H1 (cell line): ENCODE measurements at regions not wholly inside any gene's neighbourhood (a gene's known extent, or its start where the extent isn't known, plus 50 kb on each side); places are given as distances from the start of the nearest gene placed in this dataset.

Source experiments
- CTCF ChIA-PET: fragments of 300-600 bp; sonication (Branson Sonifier 250); formaldehyde crosslinking; loops from one replicate; lab custom pipeline; 2021; ENCODE audit not compliant: partially characterized antibody; lab: Charles Lee
- POLR2A ChIA-PET: fragments of 300-600 bp; sonication (Branson Sonifier 250); formaldehyde crosslinking; loops from one replicate; lab custom pipeline; 2021; ENCODE audit warnings: inconsistent platforms; ENCODE audit not compliant: partially characterized antibody; lab: Charles Lee
- DNase-seq, 2 experiments: peaks; one replicate each; pipeline versions ENCODE4 v3.0.0 to v3.0.0-alpha.2; 2010 to 2022; ENCODE audit warnings: low spot score in 2 of 2, low read depth in 1 of 2, mixed read lengths in 1 of 2
- FAIRE-seq: peaks from 2 replicates; lab custom pipeline; 2011; peaks lifted over from hg19 to GRCh38; lab: Jason Lieb, UNC
- H2AFZ ChIP-seq: 2 replicates; pipeline ENCODE4 v1.8.1; 2012; ENCODE audit warnings: low read length, inconsistent platforms
- H2AK5ac ChIP-seq: 2 replicates; pipeline ENCODE4 v1.6.1; 2013; ENCODE audit warnings: low read depth, low read length
- H2BK120ac ChIP-seq: replicated peaks from 2 replicates; pipeline ENCODE3; 2013; ENCODE audit warnings: low read depth, low read length, inconsistent platforms
- H2BK12ac ChIP-seq: 2 replicates; pipeline ENCODE4 v1.6.1; 2013; ENCODE audit warnings: low read depth, low read length
- H2BK15ac ChIP-seq: 2 replicates; pipeline ENCODE4 v1.6.1; 2013; ENCODE audit warnings: low read length
- H2BK20ac ChIP-seq: 2 replicates; pipeline ENCODE4 v1.6.1; 2013; ENCODE audit warnings: low read length
- H2BK5ac ChIP-seq: 2 replicates; pipeline ENCODE4 v1.6.1; 2013; ENCODE audit warnings: low read depth, low read length
- H3K14ac ChIP-seq: 2 replicates; pipeline ENCODE4 v1.6.1; 2013; ENCODE audit warnings: inconsistent platforms; ENCODE audit not compliant: insufficient read length
- H3K18ac ChIP-seq: 2 replicates; pipeline ENCODE4 v1.6.1; 2013; ENCODE audit warnings: low read length; ENCODE audit errors: extremely low read depth
- H3K23ac ChIP-seq: 2 replicates; pipeline ENCODE4 v1.6.1; 2013; ENCODE audit warnings: inconsistent platforms; ENCODE audit not compliant: insufficient read length
- H3K23me2 ChIP-seq: 2 replicates; pipeline ENCODE4 v1.6.1; 2013; ENCODE audit warnings: low read depth, low read length
- H3K27ac ChIP-seq: 2 replicates; pipeline ENCODE4 v1.6.1; 2011; ENCODE audit warnings: low read depth, low read length, inconsistent platforms
- H3K27me3 ChIP-seq, 4 experiments: replicated peaks in 1 of 4; 1 replicate in 1 of 4; 2 replicates in 3 of 4; pipeline versions ENCODE4 v1.6.1 to v1.8.1; 2011 to 2013; ENCODE audit warnings: low read length in 3 of 4, mild to moderate bottlenecking in 3 of 4, inconsistent platforms in 2 of 4, mixed read lengths in 2 of 4, moderate library complexity in 1 of 4; ENCODE audit not compliant: control insufficient read depth in 3 of 4, insufficient read depth in 3 of 4; ENCODE audit errors: extremely low read depth in 1 of 4
- H3K36me3 ChIP-seq, 4 experiments: 2 replicates each; pipeline versions ENCODE4 v1.6.1 to v1.8.1; 2011 to 2013; ENCODE audit warnings: mild to moderate bottlenecking in 4 of 4, low read length in 3 of 4, moderate library complexity in 2 of 4, control low read depth in 1 of 4, inconsistent platforms in 1 of 4; ENCODE audit not compliant: insufficient read depth in 4 of 4, control insufficient read depth in 2 of 4
- H3K4ac ChIP-seq: replicated peaks from 2 replicates; pipeline ENCODE3; 2013; ENCODE audit warnings: low read length, low read depth, mixed read lengths, inconsistent platforms; ENCODE audit not compliant: insufficient read length
- H3K4me1 ChIP-seq, 4 experiments: replicated peaks in 1 of 4; 1 replicate in 1 of 4; 2 replicates in 3 of 4; pipeline versions ENCODE4 v1.6.1 to v1.8.1; 2011 to 2013; ENCODE audit warnings: low read length in 3 of 4, inconsistent platforms in 2 of 4, mixed read lengths in 1 of 4; ENCODE audit not compliant: insufficient read depth in 4 of 4, control insufficient read depth in 3 of 4
- H3K4me2 ChIP-seq, 2 experiments: 2 replicates each; pipeline versions ENCODE4 v1.6.1 to v1.8.1; 2011 to 2013; ENCODE audit warnings: low read depth in 2 of 2, low read length in 2 of 2, control low read depth in 1 of 2, inconsistent platforms in 1 of 2, mild to moderate bottlenecking in 1 of 2; ENCODE audit not compliant: insufficient read depth in 1 of 2
- H3K4me3 ChIP-seq, 4 experiments: fragments of 200-600, 300-600 bp in 1 of 4; sonication (generic), shearing (Covaris generic), sonication (Bioruptor Twin) in 1 of 4; 2 replicates each; pipeline versions ENCODE4 v1.5.1 to v1.8.1; 2011 to 2016; ENCODE audit warnings: low read length in 4 of 4, low read depth in 3 of 4, control low read depth in 2 of 4, inconsistent platforms in 2 of 4, mild to moderate bottlenecking in 2 of 4, mixed read lengths in 1 of 4, moderate library complexity in 1 of 4; ENCODE audit not compliant: insufficient read depth in 2 of 4; ENCODE audit errors: extremely low read depth in 1 of 4
- H3K56ac ChIP-seq: replicated peaks from 2 replicates; pipeline ENCODE3; 2013; ENCODE audit warnings: low read depth, mild to moderate bottlenecking, mixed read lengths, low read length, inconsistent platforms; ENCODE audit not compliant: insufficient read length
- H3K79me1 ChIP-seq: 2 replicates; pipeline ENCODE4 v1.6.1; 2013; ENCODE audit warnings: low read depth, low read length, control low read depth
- H3K79me2 ChIP-seq, 2 experiments: 2 replicates each; pipeline versions ENCODE4 v1.6.1 to v1.8.1; 2012 to 2013; ENCODE audit warnings: low read length in 2 of 2, mild to moderate bottlenecking in 2 of 2, inconsistent platforms in 1 of 2; ENCODE audit not compliant: insufficient read depth in 2 of 2, control insufficient read depth in 1 of 2
- H3K9ac ChIP-seq, 4 experiments: replicated peaks in 1 of 4; 1 replicate in 1 of 4; 2 replicates in 3 of 4; pipeline versions ENCODE4 v1.6.1 to v1.8.1; 2011 to 2013; ENCODE audit warnings: low read depth in 3 of 4, low read length in 3 of 4, control low read depth in 2 of 4, mild to moderate bottlenecking in 2 of 4, moderate library complexity in 2 of 4, inconsistent platforms in 1 of 4; ENCODE audit errors: extremely low read depth in 1 of 4
- H3K9me3 ChIP-seq, 2 experiments: 2 replicates each; pipeline versions ENCODE4 v1.6.1 to v1.8.1; 2012 to 2013; ENCODE audit warnings: mild to moderate bottlenecking in 2 of 2, moderate library complexity in 2 of 2, control low read depth in 1 of 2, inconsistent platforms in 1 of 2, low read depth in 1 of 2, low read length in 1 of 2, mixed read lengths in 1 of 2; ENCODE audit not compliant: insufficient read depth in 2 of 2
- H4K20me1 ChIP-seq, 2 experiments: replicated peaks in 1 of 2; 2 replicates each; pipeline versions ENCODE3 to v1.8.1; 2011 to 2013; ENCODE audit warnings: inconsistent platforms in 2 of 2, low read length in 2 of 2, mild to moderate bottlenecking in 1 of 2; ENCODE audit not compliant: insufficient read depth in 2 of 2, control insufficient read depth in 1 of 2
- H4K5ac ChIP-seq: 2 replicates; pipeline ENCODE4 v1.6.1; 2013; ENCODE audit warnings: low read length, low read depth, mixed read lengths, inconsistent platforms; ENCODE audit not compliant: insufficient read length
- H4K8ac ChIP-seq: 2 replicates; pipeline ENCODE4 v1.8.0; 2013; ENCODE audit warnings: mild to moderate bottlenecking, moderate library complexity, low read length, inconsistent platforms; ENCODE audit not compliant: insufficient read depth; ENCODE audit errors: extremely low read depth
- H4K91ac ChIP-seq: replicated peaks from 2 replicates; pipeline ENCODE3; 2013; ENCODE audit warnings: low read length, mixed read lengths, inconsistent platforms; ENCODE audit not compliant: insufficient read length
- ATF3 ChIP-seq: IDR thresholded peaks from 2 replicates; pipeline ENCODE4 v1.6.1; 2011; ENCODE audit warnings: low read depth, mild to moderate bottlenecking, low read length; ENCODE audit not compliant: insufficient read depth
- BCL11A ChIP-seq, 2 experiments: IDR thresholded peaks; one replicate each; pipeline ENCODE4 v1.6.1; 2011; ENCODE audit warnings: low read depth in 2 of 2, low read length in 2 of 2, mild to moderate bottlenecking in 2 of 2
- CBX5 ChIP-seq: fragments of 300-800, 300-1000 bp; sonication (generic); IDR thresholded peaks from 2 replicates; pipeline ENCODE4 v1.7.1; 2016; ENCODE audit warnings: antibody characterized with exemption, low read length, low read depth
- CHD1 ChIP-seq: IDR thresholded peaks from 2 replicates; pipeline ENCODE4 v1.6.1; 2012; ENCODE audit warnings: low read depth, low read length, improper control_type of control experiment
- CTBP2 ChIP-seq: IDR thresholded peaks from 2 replicates; pipeline ENCODE4 v1.7.0; 2011; ENCODE audit warnings: borderline replicate concordance, mild to moderate bottlenecking, moderate library complexity, mixed read lengths, low read length; ENCODE audit not compliant: insufficient read depth, insufficient read length
- EGR1 ChIP-seq: IDR thresholded peaks from 2 replicates; pipeline ENCODE4 v1.6.1; 2011; ENCODE audit warnings: low read depth, low read length, borderline replicate concordance
- EZH2 ChIP-seq: fragments of 200-600 bp; sonication (generic); IDR thresholded peaks from 2 replicates; pipeline ENCODE4 v1.7.1; 2012; ENCODE audit warnings: low read depth, mild to moderate bottlenecking, moderate library complexity, low read length, inconsistent platforms; ENCODE audit not compliant: severe bottlenecking
- KDM1A ChIP-seq: fragments of 200-600, 300-600 bp; sonication (generic); IDR thresholded peaks from 2 replicates; pipeline ENCODE4 v1.7.1; 2016; ENCODE audit warnings: mild to moderate bottlenecking, low read length, borderline replicate concordance
- MAFK ChIP-seq: IDR thresholded peaks from 2 replicates; pipeline ENCODE4 v1.6.1; 2012; ENCODE audit warnings: low read depth, mild to moderate bottlenecking, improper control_type of control experiment, low read length
- NANOG ChIP-seq: IDR thresholded peaks from 2 replicates; pipeline ENCODE4 v1.6.1; 2011; ENCODE audit warnings: low read length, low read depth, mild to moderate bottlenecking, inconsistent platforms; ENCODE audit not compliant: insufficient read depth, poor library complexity, severe bottlenecking
- SIN3A ChIP-seq, 2 experiments: IDR thresholded peaks in 1 of 2; conservative IDR thresholded peaks in 1 of 2; 2 replicates each; pipeline ENCODE4 v1.6.1; 2011 to 2012; ENCODE audit warnings: low read length in 2 of 2, improper control_type of control experiment in 1 of 2, low read depth in 1 of 2, mild to moderate bottlenecking in 1 of 2
- SIRT6 ChIP-seq: IDR thresholded peaks from one replicate; pipeline ENCODE4 v1.7.1; 2012; ENCODE audit warnings: low read length, inconsistent platforms
- ZNF274 ChIP-seq: IDR thresholded peaks from 2 replicates; pipeline ENCODE4 v1.7.0; 2012; ENCODE audit warnings: low read length, borderline replicate concordance; ENCODE audit errors: extremely low read depth
- WGBS, 2 experiments: shearing (Covaris generic) in 1 of 2; methylation state at CpG; one replicate each; pipeline versions ENCODE4 v1.1.6 to v1.1.7; 2013 to 2015; ENCODE audit warnings: low lambda C conversion rate in 2 of 2, mixed read lengths in 2 of 2, inconsistent platforms in 1 of 2, low coverage in 1 of 2, missing lambda C conversion rate in 1 of 2; ENCODE audit not compliant: insufficient replicate concordance in 2 of 2, insufficient coverage in 1 of 2, insufficient read length in 1 of 2; ENCODE audit errors: extremely low coverage in 1 of 2, missing lambda C conversion rate in 1 of 2; 5-methylcytosine and 5-hydroxymethylcytosine counted together

- Histone ChIP-seq H3K4me2 (no peak overlapping the region), H3K14ac (no peak overlapping the region), H3K4me3 (no peak overlapping the region), H2AK5ac (no peak overlapping the region), H3K9ac (no peak overlapping the region), H3K36me3 (no peaks in the 10 kb centered on the region), H2BK12ac (no peak overlapping the region), H2BK15ac (no peak overlapping the region), H3K79me2 (no peaks in the 10 kb centered on the region), H3K4me1 (no peaks in the 10 kb centered on the region), H4K91ac (no peak overlapping the region), H2BK120ac (no peak overlapping the region), H3K27me3 (no peaks in the 10 kb centered on the region), H4K8ac (no peak overlapping the region), H3K18ac (no peak overlapping the region), H3K23ac (no peak overlapping the region), H2AFZ (no peak overlapping the region), H2BK5ac (no peak overlapping the region), H3K23me2 (no peaks in the 10 kb centered on the region), H4K5ac (no peak overlapping the region), H3K27ac (no peak overlapping the region), H3K56ac (no peak overlapping the region), H2BK20ac (no peak overlapping the region), H4K20me1 (no peaks in the 10 kb centered on the region), H3K9me3 (no peaks in the 10 kb centered on the region), H3K4ac (no peak overlapping the region), H3K79me1 (no peaks in the 10 kb centered on the region)
- no peak for DNase-seq
- WGBS, 2 experiments = 95% methylated on average over 1 of the region's 1 CpG; no CpG with 5 or more reads in 1 of the 2 experiments
- POLR2A ChIA-PET = no interaction called here
- CTCF ChIA-PET = no interaction called here
- no peak for FAIRE-seq
- no peak for TF ChIP-seq CBX5
- TF ChIP-seq EZH2 = no peak
- no peak for TF ChIP-seq CHD1
- no peak for TF ChIP-seq EGR1
- TF ChIP-seq MAFK = no peak
- TF ChIP-seq SIN3A (conservative IDR thresholded peaks at IDR 0.05 in 1 of 2, IDR thresholded peaks at IDR 0.05 in 1 of 2; ENCODE audit: low read depth in 1 of 2, low read length in 2 of 2) = no peak
- no peak for TF ChIP-seq ZNF274
- no peak for TF ChIP-seq KDM1A
- no peak for TF ChIP-seq BCL11A (IDR thresholded peaks at IDR 0.05; ENCODE audit: low read depth in 2 of 2, low read length in 2 of 2)
- no peak for TF ChIP-seq ATF3
- TF ChIP-seq NANOG = no peak
- no peak for TF ChIP-seq SIRT6
- no peak for TF ChIP-seq CTBP2
These were observed 1227.9 kb upstream of the PABPC4L start for GRCh38 chr4:135429528-135429927.
